Astrocyte of the hippocampus (primary cell): ENCODE measurements at regions not wholly inside any gene's neighbourhood (a gene's known extent, or its start where the extent isn't known, plus 50 kb on each side); places are given as distances from the start of the nearest gene placed in this dataset.

Source experiments
- DNase-seq: peaks from one replicate; pipeline ENCODE4 v3.0.0; 2011; ENCODE audit warnings: low read depth, low spot score

- DNase-seq = no peak
Observed at GRCh38 chr17:33695431-33695830, 402.3 kb upstream of the ASIC2 start.

GRCh38 chr17:33696102-33696501 is 403.0 kb upstream of the ASIC2 start:
- DNase-seq = no peak

- no peak for DNase-seq
Observed at GRCh38 chr17:33697557-33697956, 404.5 kb upstream of the ASIC2 start.

DNA sequence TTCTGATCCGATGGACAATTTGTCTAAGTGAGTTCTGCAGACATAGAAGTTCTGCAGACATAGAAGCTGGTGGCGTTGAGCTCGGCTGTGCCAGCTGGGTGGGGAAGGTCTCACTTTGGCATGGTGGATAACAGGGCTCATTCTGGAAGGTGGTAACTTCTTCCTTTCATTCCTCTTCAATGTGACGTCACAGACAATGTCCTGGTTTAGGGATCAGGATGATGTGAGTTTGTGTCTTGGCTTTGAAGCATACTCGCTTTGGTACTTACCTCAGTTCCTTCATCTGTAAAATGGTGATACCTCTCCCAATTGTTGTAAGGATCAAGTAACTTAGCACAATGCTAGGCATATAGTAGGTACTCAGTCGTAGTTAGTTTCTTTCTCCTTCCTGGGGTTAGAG is 408.8 kb upstream of the ASIC2 start:
- DNase-seq = no peak

DNA sequence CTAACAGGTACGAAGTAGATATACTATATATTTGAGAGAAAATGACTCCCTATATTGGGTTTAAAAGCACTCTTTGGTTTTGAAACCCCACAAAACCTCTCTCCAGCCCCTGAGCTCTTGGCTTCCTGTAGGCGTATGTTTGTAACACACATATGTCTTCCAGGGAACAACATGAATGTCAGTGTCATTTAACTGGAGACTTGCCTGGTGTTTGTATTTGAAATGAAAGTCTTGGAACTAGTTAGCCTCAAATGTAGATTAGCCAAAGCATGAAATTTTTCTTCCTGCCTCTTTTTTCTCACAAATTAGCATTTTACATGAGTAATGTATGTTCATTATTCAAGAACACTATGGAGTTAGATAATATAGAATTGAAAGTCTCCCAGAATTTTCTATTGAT is 411.8 kb upstream of the ASIC2 start:
- no peak for DNase-seq

GRCh38 chr17:33709881-33710280 is 416.8 kb upstream of the ASIC2 start:
- no peak for DNase-seq

- no peak for DNase-seq
Observed at GRCh38 chr17:33712120-33712519, 419.0 kb upstream of the ASIC2 start.

DNA sequence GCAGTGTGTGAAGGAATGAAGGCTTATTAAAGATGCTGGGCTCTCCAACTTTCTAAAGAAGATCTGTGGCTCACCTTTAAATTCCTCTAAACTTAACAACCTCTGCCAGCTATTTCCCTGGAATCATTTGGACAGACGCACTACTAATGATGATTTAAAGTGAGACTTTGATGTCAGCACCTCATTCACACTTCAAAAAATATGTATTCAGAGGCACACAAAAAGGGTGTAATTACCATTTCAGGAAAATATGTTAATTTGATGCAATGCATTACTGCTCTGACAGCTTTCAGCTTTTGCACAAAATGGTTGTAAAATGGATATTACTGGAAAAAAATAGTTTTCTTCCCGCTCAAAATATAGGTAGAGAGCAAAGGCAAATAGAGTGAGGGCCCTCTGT is 423.9 kb upstream of the ASIC2 start:
- DNase-seq = no peak

- DNase-seq = peak; percentile 38
Observed at GRCh38 chr17:33723736-33724135, 430.6 kb upstream of the ASIC2 start.

DNA sequence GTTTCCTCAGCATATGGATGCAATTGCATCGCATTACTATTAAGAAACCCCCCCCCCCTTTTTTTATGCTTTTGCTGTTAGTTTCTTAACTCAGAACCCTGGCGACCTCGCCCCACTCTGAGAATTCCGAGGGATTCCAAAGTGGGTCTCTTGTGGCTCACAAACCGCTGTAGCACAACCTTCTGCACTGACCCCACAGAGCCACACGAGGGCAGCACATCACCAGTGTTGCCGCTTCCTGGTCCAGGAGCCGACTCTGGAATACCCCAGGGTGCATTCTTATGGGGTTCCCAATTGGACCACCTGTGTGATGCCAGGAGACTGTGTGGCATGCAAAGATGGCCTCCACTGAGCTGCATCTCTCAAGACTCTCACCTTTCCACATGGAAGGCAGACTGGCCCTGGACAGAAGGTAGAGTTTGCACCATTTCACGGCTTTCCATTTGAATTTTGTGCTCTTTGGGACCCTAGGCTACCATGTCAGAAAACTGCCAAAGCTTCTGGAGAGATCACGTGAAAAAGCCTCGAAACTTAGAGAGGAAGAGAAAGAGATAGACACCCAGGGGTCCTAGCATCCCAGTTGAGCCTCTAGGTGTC is 432.7 kb upstream of the ASIC2 start:
- peak; percentile 52 for DNase-seq

DNA sequence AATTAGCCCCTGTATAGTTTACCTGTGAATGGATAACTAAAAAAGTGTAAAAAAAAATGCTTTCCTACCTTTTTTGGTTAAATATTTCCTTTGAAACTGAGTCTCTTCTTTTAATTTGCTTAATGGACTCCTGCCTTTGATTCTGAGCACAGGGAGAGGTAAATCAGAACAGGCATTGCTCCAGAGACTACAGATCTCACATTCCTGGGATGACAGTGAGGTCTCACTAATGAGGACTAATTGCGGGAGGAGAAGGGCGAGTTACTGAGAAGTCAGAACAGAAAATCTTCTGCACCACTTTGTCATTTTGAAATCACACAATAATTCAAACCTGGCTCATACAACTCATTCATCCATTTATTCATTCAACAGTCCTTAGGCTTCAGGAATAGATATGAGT is 437.0 kb upstream of the ASIC2 start:
- DNase-seq = no peak

DNA sequence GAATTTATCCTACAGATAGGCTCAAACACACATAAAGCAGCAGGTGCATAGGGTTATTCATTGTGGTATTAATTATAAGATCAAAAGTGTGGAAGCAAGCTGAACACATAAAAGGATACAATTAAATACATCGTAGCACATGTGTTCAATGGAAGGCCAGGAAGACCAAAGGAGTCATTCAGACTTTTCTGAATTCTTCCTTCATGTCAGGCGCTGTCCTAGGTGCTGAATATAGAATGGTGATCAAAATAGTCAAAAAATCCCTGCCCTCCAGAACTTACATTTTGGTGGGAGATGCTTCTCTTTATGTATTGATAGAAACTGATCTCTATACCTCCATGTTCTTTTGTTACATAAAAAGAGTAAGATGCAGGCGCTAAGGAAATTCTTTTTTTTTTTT is 439.0 kb upstream of the ASIC2 start:
- DNase-seq = peak; percentile 32

- no peak for DNase-seq
Observed at GRCh38 chr17:33739714-33740113, 446.6 kb upstream of the ASIC2 start.

DNA sequence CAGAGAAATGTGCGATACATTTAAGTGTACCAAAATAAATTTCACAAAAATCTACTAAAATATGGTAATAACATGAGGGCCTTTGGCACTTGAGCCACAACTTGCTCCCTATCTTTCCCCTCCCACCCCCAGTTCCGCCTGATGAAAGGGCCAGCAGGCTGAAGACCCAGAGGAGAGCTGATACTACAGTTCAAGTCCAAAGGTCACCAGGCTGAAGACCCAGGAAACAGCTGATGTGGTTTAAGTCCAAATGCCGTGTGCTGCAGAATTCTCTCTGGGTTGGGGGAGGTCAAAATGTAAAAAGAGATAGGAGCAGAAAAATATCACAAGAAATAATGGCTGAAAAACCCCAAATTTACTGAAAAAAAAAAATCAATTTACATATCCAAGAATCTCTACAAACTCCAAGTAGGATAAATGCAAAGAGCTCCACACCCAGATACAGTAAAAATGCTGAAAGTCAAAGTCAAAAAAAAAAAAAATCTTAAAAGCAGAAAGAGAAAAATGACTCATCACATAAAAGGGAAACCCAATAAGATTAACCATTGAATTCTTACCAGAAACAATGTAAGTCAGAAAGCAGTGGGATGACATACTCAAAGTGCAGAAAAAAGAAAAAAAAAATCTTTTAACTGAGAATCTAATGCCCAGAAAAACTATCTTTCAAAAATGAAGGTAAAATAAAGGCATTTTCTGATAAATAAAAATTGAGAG is 452.1 kb upstream of the ASIC2 start:
- DNase-seq = no peak

- DNase-seq = no peak
Observed at GRCh38 chr17:33749171-33749570, 456.1 kb upstream of the ASIC2 start.

DNA sequence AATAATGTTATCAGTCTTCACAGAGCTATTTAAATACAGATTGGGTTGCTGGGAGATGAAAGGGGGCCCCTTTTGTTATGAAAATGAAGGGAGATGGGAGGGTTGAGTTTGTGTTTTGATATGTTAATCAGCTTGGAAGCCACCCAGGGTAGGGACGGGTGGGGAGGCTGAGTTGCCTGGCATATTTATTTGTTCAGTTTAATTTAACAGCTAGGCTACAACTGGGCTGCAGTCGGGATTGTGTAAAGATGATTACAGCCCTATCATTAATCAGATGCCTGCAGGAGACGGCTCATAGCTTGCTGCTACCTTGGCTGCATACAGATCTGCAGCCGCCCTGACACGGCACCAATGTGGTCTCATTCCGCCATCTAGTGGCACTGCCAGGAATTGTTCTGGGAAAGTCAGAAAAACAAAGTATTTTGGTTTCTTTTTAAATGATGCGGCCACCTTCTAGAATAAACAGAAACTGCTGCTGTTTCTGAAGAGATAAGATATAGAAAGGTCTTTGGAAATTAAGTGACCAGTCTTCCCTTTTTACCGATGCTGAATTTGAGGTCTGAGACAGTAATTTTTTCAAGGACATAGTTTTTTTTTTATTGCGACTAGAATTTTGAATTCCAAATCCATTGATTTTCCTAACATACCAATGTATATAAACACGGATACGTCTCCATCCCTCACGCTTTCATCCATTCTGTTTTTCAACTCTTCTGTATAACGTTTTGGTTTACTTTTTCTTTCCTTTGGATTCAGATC is 458.0 kb upstream of the ASIC2 start:
- peak; percentile 82 for DNase-seq

- no peak for DNase-seq
Observed at GRCh38 chr17:33751702-33752065, 458.6 kb upstream of the ASIC2 start.

- no peak for DNase-seq
Observed at GRCh38 chr17:33753452-33753851, 460.4 kb upstream of the ASIC2 start.

DNA sequence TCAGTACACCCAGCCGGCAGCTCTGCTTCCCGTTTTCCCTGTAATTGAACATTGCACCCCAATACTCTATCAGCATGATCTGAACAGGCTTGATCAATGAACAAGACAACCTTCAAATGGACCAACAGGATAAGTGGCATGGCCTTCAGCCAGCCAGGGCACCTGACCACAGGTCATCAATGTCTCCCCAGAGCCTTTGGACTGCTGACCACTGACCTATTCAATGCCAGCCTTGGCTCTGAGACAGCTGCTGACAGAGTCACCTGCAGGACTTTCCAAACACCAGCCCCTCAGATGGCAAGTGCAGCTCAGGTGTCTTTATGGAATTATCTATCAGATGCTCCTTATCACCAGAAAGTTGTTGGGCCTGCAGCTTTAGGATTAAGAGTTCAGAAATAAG is 462.9 kb upstream of the ASIC2 start:
- DNase-seq = no peak

- no peak for DNase-seq
Observed at GRCh38 chr17:33765871-33766270, 472.8 kb upstream of the ASIC2 start.

DNA sequence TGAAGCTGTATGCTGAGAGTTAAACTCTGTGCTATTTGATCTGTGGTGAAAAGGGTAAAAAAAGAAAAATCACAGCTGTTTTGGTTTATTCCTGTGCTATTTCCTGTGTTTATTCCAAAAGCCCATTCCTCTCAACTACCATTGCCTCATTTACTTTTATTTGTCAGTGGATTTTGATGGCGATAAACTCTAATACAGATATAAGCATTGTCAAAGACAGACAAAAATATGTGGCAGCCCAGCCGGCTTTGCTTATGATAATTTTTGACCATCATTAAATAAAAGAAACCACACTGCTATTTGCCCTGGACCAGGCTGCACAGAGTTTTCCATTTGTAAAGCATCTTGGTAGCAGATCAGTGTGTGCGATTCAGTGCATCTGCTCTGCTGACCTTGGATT is 473.6 kb upstream of the ASIC2 start:
- DNase-seq = no peak

- DNase-seq = no peak
Observed at GRCh38 chr17:33769066-33769465, 476.0 kb upstream of the ASIC2 start.

DNA sequence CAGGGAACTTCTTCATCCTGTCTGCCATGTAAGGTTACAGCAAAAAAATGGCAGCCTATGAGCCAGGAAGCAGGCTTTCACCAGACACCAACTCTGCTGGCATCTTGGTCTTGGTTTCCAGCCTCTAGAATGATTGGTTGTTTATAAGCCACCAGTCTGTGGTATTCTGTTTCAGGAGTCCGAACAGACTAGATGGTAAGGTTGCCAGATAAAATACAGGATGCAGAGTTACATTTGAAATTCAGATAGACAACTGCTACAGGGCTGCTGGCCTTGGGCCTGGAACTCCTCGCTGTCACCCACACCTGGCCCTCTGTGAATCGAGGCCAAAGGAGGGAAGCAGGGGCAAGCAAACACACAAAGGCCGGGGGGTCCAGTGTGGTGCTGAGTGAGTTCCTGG is 478.8 kb upstream of the CCL2 start:
- no peak for DNase-seq
